HG02798 (cell line): ENCODE measurements at regions not wholly inside any gene's neighbourhood (a gene's known extent, or its start where the extent isn't known, plus 50 kb on each side); places are given as distances from the start of the nearest gene placed in this dataset.
"Not testable (repeated sequence)": the region's sequence is repeated elsewhere in the genome, so short reads cannot be mapped to it uniquely, and the experiment has no call there.

Experiments used
- ATAC-seq: cut with Tn5 transposase; IDR thresholded peaks from one replicate; pipeline ENCODE4 v1.9.1; 2021; ENCODE audit warnings: mild to moderate bottlenecking; ENCODE audit not compliant: unreplicated experiment, poor library complexity

DNA sequence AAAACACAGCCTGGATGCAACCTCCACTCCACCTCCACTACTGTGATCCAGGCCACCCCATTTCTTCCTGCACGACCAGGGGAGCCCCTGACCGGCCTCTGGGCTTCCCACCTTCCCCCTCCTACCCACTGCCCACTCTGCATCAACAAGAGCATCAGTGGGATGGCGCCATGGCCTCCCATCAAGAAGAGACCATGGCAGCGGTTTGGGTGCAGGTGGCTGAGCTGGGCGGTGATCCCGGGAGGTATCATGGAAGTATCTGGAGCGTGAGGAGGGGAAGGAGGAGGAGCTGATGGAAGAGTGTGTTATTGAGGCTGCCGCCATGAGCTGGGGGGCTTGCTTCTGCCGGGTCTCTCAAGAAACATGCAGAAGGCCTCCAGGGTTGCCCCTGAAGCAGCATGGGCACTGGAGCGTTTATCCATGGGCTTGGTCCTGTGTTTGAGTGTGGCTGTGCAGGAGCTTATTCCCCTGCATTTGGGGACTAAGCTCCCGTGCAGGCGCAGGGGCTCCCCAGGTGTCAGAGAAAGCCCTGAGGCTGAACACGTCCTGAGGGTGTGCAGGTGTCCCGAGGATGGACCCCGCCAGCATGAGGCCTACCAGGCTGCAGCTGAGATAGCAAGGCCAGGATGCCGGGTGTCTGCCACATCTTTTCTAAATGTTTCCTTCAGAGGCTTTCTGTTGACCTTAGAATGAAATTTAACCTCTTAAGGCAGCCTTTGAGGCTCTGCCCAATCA lies 99.2 kb upstream of the PCBD1 start:
- no peak for ATAC-seq

DNA sequence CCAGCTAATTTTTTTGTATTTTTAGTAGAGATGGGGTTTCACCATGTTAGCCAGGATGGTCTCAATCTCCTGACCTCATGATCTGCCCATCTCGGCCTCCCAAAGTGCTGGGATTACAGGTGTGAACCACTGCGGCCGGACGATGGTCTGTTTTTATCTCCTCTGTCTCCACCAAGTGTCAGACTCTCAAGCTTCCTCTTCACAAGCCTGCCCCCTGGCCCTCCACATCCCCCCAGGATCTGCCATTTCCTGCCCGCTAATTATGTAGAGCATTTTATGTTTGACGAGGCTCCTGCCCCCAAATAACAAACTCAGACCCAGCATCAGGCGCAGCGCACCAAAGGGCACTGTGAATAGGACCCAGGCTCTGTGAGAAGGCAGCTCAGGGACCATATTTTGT lies 101.8 kb upstream of the PCBD1 start:
- ATAC-seq, result not testable (repeated sequence)

DNA sequence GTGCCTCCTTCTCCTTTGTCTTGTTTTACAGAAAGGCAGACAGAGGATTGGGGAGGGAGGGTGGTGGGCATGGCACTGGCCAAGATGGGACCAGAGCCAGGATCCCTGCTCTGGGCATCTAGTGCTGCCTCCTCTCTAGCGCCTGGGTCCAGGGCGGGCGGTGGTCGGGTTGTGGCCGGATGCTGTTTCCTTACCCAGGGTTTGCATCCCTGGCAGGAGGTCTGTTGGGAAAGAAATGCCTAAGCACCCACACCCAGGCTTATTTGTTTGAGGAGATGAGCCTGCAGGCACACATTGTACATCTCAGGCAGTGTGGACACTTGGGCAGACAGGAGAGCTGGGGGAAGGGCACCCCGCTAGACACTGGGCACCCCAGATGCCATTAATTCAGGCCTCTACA lies 102.3 kb upstream of the PCBD1 start:
- ATAC-seq, result no peak

DNA sequence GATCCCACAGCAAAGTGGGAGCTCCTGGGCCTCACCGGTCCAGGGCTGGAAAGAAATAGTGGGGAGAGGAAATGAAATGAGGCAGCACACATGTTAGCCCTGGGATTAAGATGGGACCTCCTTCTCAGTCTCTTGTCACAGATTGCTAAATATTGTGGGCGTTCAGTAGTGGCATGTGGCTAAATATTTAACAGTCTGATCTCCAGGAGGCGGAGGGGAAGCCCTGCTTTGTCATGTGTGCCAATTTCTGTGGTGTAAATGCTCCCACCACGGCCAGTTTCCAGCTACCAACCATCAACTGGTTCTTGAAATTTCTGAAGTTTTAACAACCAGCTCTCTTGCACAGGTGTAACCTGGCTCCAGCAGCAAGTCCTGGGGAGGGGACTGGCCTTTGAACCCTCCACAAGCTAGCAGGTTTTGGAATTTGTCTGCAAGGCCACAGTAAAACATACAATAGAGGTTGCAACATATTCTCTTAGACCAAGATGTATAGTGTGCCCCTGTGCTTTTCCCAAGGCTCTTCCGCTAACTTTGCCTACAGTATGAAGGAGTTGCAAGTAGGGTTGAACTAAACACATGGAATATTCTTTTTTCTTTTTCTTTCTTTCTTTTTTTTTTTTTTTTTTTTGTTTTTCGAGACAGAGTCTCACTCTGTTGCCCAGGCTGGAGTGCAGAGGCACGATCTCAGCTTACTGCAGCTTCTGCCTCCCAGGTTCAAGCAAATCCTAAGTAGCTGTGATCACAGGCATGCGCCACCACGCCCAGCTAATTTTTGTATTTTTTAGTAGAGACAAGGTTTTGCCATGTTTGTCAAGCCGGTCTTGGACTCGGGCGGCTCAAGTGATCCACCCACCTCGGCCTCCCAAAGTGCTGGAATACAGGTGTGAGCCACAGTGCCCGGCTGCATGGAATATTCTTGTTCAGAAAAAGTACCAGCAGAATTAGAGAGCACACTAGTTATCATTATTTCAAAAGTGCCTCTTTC lies 103.1 kb upstream of the PCBD1 start:
- ATAC-seq, result no peak

DNA sequence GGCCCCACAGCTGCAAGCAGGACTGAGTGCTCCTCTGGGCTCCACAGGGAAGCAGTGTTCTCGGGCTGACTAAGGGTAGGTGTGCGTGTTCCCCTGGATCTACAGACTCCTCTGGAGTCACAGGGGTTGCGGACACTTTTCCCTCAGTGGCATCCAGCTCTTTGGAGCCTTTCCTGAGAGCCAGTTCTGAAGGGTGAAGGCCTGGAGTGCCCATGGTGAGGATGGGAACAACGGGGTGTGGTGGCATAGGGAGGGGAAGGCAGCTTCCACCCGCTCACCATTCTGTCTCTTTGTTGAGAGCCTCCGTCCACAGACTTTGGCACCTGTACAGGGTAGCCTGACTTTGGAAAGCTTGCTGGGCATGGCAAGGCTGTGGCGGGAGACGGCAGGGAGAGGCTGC lies 104.1 kb upstream of the PCBD1 start:
- ATAC-seq, result no peak

DNA sequence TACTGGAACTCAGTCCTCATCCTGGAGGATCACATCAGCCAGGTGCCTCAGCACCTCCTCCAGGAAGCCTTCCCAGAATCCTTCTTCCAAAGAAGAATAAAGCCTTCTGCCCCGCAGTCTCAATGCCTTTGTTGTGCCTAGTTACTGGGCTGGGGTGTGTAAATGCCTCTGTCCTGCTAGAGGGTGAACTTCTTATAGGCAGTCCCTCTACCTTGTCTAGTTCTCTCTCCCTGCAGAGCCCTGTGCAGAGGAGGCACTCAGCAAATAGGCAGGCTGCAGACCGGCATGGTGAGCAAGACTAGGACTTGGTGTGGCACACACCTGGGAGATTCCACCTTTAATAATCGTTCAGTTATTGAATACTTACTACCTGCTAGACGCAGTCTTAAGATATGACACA lies 104.7 kb upstream of the PCBD1 start:
- no peak for ATAC-seq

DNA sequence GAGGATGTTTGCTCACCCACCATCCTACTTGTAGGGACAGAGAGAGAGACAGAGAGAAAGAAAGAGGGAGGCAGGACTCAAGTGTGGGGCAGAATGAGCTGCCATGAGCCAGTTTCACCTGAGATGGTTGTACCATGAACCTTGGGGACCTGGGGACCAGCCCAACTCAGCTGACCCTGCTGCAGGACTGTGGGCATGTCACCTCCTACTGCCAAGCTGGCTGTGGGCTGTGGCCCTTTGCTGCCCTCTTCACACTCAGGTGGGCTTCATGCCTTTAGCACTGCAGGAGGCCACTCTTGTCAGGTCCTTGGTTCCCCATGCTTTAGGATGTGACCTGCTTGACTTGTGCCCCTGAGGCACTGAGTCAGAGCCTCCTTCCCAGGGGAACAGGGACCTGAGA lies 108.2 kb upstream of the PCBD1 start:
- no peak for ATAC-seq

DNA sequence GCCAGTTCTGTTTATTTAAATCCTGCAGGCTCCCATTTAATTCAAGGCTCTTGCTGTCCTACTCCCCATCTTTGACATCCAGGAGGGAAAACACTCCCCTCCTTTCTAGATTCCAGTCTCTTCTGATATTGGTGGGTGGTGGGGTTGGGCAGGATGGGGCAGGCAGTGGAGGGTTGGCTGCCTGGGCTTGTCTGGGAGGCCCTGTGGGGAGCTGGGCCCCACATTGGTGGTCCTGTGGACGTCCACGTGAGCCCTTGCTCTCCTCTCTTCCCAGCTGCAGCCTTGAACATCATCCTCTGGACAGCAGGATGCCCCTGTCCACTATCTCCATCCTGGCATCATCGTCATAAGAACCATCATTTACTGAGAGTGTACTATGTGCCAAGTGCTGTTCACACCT lies 108.9 kb upstream of the PCBD1 start:
- no peak for ATAC-seq

DNA sequence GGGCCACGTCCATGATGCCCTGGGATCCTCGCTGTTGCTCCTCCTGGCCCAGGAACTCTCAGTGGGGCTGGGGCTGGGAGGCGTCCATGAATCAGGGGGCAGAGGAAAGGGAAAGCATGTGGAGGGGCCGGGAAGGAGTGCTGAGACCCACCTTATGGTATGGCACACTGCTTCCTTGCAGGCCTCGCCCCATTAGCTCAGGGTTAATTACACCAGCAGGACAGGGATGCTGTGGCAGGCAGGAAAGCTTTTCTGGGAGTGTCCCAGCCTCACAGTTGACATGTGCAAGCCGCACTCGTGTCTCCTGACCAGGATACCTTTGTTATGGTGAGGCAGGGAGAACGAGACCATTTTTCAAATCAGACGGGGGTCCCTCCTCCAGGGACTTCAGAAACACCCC lies 109.7 kb upstream of the PCBD1 start:
- ATAC-seq, result no peak

DNA sequence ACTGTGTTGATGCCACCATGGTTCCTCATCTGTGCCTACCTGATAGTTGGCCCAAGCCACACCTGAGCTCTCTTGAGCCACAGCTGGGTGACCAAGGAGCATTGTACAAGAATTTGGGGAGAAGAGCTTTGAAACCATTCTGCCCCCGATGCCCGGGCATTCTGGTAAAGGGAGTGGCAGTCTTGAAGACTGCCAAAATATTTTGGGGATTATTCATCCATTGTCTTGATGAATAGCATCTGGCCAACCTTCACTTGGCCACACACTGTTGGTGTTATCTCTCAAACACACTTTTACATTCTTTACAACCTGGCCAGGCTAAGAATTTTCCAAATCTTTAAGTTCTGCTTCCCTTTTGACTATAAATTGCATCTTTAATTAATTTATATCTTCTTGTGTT lies 113.1 kb upstream of the PCBD1 start:
- no peak for ATAC-seq

DNA sequence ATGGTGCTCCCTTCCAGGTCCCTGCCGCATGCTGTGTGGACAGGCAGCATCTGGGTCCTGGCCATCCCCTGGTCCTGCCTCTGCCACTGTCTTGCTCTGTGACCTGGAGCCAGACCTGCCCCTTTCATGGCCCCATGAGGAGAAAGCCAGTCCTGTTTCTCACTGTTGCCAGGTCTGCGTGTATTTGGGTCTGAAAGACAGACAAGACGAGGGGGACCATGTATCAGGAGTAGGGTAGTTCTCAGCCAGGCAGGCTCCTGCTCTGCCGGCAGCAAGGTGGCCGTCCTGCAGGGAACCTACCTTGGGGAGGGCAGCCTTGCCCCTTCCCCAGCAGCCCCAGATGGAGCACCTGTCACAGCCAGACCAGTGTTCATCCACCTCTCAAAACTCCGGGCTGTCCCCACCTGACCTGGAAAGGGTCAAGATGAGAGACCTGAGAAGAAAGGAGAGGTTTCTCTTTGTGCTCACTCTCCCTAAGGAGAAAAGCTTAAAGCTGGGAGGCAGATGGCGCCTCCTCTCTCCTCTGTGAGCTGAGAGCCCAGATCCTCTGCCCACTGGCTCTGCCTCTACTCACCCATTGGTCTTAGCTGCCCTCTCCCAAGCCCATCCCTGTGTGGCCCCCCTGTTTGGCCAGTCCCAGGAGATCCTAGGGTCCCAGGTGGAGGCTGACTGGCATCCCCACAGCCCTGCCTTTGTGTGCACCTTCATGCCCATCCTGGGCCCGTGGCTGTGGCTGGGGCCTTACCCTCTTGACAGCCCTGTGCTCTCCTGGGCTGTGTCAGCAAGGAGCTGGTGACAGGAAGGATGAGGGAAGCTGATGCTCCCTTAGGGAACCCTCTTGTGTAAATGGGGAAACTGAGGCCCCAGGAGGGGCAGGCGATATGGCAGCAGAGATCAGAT lies 116.1 kb upstream of the PCBD1 start:
- ATAC-seq, result no peak

DNA sequence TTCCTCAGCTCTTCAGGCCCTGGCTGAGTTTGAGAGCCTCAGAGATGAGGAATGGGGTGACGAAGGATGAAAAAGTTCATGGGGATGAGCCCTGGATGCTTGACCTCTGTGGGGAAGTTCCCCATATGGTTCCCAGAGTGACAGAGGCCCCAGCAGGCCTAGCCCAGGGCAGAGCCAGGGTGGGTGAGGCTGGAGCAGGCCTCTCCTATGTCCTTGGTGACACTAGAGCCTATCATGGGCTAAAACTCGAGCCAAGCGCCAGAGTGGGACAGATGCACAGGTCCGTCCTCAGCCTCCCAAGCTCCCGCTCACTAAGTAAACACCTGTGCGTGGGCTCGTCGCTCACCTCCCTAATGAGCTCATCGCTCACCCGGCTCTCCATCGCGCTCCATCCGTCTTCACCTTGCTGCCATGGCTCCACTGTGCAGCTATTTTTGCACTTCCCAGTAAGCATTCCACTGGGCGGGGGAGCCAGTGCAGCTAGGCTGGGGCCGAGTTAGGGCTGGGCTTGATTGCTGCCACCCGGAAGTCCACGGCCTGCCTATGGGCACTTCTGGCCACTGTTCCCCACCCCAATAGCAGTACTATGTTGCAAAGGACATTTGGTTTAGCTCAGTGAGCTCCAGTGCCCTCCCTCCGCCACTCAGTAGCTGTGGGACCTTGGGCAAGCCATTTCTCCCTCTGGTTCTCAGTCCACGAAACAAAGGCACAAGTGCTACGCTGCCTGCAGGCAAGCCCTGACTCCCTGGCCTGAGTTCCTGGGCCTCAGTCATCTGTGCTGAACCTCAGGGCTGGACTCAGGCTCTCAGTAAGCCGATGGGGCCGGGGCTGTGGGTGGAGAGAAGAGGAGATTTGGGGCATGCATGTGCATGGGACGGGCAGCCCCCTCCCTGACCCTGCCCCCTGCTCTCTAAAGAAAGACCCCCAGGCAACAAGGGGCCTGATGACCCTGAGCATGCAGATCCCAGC lies 117.3 kb upstream of the PCBD1 start:
- no peak for ATAC-seq

DNA sequence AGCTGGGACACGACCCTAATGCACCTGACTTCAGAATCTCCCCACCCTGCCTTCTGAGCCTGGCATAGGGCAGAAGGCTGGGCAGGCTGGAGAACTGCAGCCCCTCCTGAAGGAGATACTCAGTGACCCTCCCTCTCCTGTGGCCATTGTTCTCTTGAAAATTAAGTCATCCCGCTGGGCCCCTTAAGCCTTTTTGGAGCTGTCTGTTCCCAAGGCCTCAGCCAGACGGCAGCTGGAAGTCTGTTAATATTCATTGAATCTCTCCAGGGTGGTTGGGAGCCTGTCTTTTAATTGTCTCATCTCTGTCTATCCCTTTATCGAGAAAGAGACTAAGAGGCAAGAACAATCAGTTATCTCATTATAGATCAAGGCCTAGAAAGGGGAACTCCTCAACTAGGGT lies 118.1 kb upstream of the PCBD1 start:
- ATAC-seq, result no peak

DNA sequence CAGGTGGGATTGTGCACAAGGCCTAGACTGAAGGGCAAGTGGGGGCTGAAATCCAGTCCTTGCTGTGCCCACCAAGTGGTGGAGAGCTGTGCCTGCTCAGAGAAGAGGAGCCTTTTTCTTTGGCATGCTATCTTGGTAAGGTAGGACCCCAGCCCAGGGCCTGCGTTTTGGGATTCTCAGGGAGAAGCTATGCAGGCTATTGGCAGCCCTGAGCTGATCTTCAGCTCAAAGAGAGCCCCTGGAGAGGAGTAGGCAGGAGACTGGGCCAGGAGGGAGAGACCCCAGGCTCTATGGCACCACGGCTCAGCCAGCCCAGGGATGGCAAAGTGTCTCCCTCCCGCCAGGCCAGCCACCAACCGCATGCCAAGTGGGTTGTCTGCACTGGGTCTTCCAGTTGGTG lies 119.2 kb upstream of the PCBD1 start:
- ATAC-seq, result no peak

DNA sequence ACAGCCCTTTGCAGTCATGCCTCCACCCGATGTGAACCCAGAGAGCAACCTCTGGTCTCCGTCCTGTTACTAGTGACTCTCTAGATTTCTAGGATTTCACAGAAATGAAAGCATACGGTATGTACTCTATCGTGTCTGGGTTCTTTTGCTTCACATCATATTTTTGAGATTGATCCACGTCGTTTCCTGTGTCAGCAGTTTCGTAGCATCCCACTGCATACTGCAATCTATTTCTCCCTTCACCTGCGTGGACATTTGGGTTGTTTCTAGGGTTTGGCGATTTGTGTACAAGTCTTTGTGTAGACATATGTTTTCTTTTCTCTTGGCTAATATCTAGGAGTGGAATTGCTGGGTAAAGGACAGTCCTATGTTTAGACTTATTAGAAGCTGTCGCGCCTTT lies 119.8 kb upstream of the PCBD1 start:
- ATAC-seq, result no peak

DNA sequence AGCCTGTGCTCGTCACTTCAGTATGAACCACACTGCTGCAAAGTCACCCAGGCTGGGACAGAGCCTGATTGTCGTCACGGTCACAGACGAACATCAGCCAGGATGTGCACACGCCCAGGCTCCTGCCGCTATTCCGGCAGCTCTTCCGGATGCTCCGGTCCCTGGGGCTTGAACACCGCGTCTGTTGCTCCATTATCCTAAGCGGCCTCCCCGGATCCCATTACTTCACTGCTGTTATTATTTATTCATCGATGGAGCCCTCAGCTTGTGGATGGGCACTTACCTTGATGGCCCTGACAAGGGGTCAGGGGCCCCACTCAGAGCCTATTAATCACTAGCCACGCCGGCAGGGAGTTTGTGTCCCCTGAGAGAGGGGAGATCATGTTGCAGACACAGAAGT lies 120.8 kb upstream of the PCBD1 start:
- ATAC-seq, result no peak

DNA sequence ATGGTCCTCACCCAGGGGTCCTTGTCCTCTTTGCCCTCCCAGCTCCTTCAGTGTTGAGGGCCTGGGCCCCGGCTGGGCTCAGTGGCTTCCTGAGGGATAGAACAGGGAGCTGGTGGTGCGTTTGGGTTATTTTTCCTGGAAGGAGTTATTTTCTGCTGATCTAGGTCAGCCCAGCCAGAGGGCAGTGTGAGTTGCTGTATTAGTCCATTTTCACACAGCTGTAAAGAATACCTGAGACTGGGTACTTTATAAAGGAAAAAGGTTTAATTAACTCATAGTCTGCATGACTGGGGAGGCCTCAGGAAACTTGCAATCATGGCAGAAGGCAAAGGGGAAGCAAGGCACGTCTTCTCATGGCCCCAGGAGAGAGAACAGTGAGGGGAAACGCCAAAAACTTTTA lies 122.4 kb upstream of the PCBD1 start:
- ATAC-seq, result no peak

DNA sequence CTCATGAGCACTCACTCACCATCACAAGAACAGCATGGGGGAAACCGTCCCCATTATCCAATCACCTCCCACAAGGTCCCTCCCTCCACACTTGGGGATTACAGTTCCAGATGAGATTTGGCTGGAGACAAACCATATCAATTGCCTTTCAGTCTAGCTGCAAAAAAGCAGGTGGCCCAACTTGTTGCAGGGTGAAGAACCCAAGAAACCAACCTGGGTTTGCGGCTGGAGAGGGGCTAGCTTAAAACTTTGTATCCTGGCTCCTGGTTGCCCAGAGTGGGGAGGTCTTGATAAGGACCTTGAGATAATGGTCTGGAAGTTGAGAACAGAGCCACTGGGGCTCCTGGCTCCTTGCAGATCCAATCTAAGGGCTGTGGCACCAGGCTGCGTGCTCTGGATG lies 122.8 kb upstream of the PCBD1 start:
- no peak for ATAC-seq

DNA sequence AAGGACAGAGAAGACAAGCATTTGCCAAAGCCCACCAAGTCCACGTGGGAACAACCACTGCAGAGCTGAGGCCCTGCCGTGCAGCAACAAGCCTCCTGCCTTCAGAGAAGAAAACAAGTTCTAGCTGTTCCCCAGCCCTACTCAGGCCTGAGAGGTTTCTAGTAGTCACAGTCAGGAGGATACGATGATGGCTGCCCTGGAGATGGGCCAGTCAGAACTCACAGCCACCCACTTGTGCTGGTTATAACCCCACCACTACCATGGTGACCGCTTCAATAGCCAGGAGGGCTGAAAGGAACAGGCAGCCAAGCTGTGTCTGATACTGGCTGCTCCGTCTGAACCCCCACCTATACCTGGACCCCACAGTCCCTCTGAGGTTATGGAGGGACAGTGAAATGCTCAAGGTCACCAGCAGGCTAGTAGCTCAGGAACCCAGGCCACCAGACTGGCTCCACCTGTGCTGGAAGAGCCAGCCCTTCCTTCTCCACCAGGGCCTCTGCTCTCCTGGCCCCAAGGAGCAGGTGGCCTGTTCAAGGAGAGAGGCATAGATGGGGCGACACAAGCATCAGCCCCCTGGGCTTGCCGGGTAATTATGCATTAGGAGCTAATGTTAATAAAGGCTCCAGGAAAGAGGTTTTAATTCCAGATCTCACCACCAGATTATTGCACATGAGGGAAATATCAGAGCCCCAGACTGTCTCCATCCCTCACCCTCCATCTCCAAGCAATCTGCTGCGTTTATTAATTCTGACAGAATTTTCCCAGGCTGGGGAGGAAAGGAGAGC lies 125.8 kb upstream of the PCBD1 start:
- ATAC-seq, result no peak
